GM18508 (cell line): ENCODE measurements at regions not wholly inside any gene's neighbourhood (a gene's known extent, or its start where the extent isn't known, plus 50 kb on each side); places are given as distances from the start of the nearest gene placed in this dataset.

ENCODE experiments used
- ATAC-seq: cut with Tn5 transposase; IDR thresholded peaks from one replicate; pipeline ENCODE4 v1.9.1; 2021; ENCODE audit warnings: moderate number of reproducible peaks; ENCODE audit not compliant: insufficient read depth, unreplicated experiment

- ATAC-seq = no peak
Measured at GRCh38 chr18:49663899-49664890, 102.3 kb downstream of the LIPG start.

DNA sequence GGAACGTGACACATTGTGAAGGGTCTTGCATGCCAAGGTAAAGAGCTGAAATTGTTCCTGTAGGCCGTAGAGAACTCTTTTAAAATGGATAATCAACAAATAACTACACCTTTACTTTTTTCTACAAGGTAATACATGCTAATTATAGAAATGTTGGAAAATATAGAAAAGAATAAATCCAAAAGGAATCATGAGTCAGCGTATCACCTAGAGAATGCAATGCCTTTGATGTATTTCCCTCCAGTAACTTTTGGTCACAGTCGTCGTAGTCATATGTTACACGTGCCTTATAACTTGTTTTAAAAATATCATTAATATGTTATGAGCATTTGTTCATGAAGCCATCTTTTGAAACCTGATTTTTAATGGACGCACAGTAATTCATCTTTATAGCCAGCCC lies 100.6 kb downstream of the LIPG start:
- ATAC-seq = no peak

DNA sequence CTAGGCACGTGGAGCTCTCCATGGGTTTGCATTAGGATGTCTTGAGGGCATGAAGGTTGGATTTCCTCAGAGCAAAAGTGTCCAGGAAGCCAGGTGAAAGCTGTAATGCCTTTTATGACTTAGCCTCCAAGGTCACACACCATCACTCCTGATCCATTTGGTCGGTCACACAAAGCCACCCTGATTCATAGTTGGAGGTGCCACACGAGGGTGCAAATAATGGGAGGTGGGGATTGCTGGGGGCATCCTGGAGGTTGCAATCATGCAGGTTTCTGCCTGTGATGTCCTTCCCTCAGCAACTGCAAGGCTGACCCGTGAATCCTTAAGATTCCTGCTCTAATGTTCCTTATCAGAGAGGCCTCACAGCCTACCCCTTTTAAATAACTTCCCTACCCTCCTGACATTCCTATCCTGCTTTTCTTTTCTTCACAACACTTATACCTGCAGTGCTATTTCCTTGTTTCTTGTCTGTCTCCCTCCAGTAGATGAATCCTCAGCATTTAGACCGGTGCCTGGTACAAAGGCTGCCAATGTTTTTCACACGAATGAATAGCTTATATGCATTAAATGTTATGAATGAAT lies 97.1 kb downstream of the LIPG start:
- no peak for ATAC-seq

DNA sequence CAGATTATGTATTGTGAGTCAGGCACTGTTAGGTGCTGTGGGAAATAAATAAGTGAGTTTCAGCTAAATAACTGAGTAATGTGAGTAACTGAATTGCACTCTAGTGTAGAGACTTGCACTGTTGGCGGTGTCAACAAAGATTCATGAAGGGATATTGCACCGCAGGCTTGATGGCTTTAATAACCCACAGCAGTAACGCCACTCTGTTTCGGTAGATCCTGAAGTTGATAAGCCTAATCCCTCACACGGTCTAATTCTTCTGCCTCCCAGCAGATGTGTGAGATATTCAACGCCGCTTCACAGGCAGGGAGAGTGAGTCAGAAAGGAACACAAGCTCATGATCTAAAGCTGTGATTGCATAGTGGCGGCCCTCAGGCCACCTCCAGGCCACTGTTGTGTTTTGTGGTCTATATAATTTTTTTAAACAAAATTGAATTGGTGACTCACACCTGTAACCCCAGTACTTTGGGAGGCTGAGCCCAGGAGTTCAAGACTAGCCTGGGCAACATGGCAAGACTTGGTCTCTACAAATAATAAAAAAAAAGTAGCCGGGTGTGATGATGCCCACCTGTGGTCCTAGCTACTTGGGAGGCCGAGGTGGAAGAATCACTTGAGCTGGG lies 94.3 kb downstream of the LIPG start:
- no peak for ATAC-seq

DNA sequence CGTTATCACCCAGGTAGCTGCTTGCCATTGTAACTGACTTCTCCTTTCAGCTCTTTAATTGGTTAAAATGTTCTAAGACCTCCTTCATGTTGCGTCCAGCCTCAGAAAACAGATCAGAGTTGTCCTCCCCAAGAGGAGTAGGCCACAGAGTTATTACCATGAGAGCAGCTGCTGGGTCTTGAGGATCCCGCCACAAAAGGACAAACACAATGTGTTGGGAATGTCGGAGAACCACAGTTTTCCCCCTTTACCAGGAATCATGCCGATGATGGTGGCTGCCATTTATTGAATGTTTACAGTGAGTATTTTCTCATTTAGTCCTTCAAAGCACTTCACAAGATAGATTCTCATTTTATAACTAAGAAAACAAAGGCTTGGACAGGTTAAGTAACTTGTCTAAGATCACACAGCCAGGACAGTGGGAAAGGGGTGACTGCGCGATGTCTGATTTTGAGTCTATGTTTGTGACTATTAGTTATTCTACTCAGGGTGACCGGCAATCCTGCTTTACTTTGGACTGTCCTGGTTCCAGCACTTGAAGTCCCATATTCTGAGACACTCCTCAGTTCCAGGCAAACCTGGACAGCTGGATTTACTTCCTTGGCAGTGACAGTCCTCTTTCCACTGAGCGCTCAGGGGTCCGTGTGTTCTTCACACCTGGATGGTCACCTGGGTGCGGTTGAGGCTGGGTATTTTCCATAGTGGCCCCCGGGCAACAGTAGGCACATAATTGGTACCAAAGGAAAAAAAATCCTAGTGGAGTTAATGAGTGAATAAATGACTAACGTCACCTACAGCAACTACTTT lies 93.6 kb downstream of the LIPG start:
- no peak for ATAC-seq

DNA sequence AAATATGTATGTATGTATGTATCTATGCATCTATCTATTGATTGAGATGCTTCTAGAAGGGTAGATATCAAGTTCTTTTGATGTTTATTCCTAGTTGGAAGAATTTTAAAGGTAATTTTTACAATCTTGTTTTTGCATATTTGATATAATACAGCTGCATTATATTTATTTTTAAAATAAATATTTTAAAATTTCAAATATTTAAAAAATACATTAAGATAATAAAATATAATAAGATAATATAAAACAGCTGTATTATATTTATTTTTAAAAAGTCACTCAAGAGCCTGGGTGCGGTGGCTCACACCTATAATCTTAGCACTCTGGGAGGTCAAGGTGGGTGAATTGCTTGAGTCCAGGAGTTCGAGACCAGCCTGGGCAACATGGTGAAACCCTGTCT lies 92.5 kb downstream of the LIPG start:
- ATAC-seq = no peak

- ATAC-seq = no peak
Measured at GRCh38 chr18:49652881-49653724, 91.2 kb downstream of the LIPG start.

DNA sequence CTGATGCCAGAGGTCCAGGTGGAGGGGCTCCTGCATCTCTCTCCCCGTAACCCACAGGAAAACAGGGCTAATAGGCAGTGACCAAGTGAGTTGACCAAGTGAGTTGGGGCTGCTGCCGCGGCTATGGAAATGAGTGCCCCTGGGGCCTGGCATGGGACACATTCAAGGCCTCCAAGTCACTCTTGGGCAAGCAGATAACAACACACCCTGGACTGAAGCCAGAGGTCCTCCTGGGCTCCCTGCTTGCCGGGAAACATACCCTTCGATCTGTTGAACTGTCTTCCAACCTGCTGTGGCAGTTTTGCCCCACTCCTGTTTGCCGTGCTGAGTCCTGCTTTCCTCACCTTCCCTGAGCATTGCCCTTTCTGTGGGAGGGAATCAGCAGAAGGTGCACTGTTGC lies 89.2 kb downstream of the LIPG start:
- ATAC-seq = no peak

- ATAC-seq = no peak
Measured at GRCh38 chr18:49650426-49650891, 88.6 kb downstream of the LIPG start.

- ATAC-seq = no peak
Measured at GRCh38 chr18:49648811-49649210, 87.0 kb downstream of the LIPG start.
